ENCODE measurements at regions not wholly inside any gene's neighbourhood (a gene's known extent, or its start where the extent isn't known, plus 50 kb on each side); places are given as distances from the start of the nearest gene placed in this dataset.

GRCh38 chr1:244962130-244962529, 97.8 kb upstream of the HNRNPU start:
- H3K27ac ChIP-seq (ENCODE audit: low read depth) = no peak overlapping the region
- no peak overlapping the region for H3K27ac Mint-ChIP-seq
- H2AFZ ChIP-seq = no peak overlapping the region
- H3K4me3 ChIP-seq = no peak overlapping the region
- peaks cover 4% of the 10 kb centered on the region; the same call in 1 of the 2 replicates for H3K4me1 ChIP-seq (ENCODE audit: insufficient read depth)
- H3K4me2 ChIP-seq = no peak overlapping the region
- no peak for TF ChIP-seq NANOG (IDR thresholded peaks at IDR 0.05; ENCODE audit: borderline replicate concordance)
- TF ChIP-seq EZH2 (IDR thresholded peaks at IDR 0.05; ENCODE audit: low read depth, unreplicated experiment) = no peak
- no peak for TF ChIP-seq ZNF114 (CRISPR knock-in tag; IDR thresholded peaks at IDR 0.05)
- no peak for TF ChIP-seq ETS1 (IDR thresholded peaks at IDR 0.05)
- TF ChIP-seq POLR2AphosphoS5 (IDR thresholded peaks at IDR 0.05; ENCODE audit: low read depth) = no peak
- TF ChIP-seq ZNF462 (CRISPR knock-in tag; IDR thresholded peaks at IDR 0.05) = no peak
- no peak for TF ChIP-seq CTCF (conservative IDR thresholded peaks at IDR 0.05; ENCODE audit: low read depth in 2 of 2)
- TF ChIP-seq REST (IDR thresholded peaks at IDR 0.05; ENCODE audit: unreplicated experiment) = no peak
- no peak for TF ChIP-seq JUNB (IDR thresholded peaks at IDR 0.05; ENCODE audit: unreplicated experiment)
- TF ChIP-seq EZH2phosphoT487 (IDR thresholded peaks at IDR 0.05; ENCODE audit: unreplicated experiment) = no peak
- TF ChIP-seq ZNF331 (CRISPR knock-in tag; IDR thresholded peaks at IDR 0.05; ENCODE audit: low read depth) = no peak
- no peak for TF ChIP-seq STAT1 (IDR thresholded peaks at IDR 0.05; ENCODE audit: unreplicated experiment)
- TF ChIP-seq CREB1 (CRISPR knock-in tag; IDR thresholded peaks at IDR 0.05; ENCODE audit: low read depth) = no peak
- peaks cover 17% of the 10 kb centered on the region for H3K4me1 Mint-ChIP-seq
- H3F3A ChIP-seq (replicated peaks; ENCODE audit: low read depth) = no peaks in the 10 kb centered on the region
- no peaks in the 10 kb centered on the region for H3K9me2 ChIP-seq (ENCODE audit: insufficient read depth)
- DNase-seq (ENCODE audit: low spot score) (no peak), ATAC-seq (no peak)
- H3K36me3 ChIP-seq (ENCODE audit: insufficient read depth) = no peaks in the 10 kb centered on the region
- no peaks in the 10 kb centered on the region for H3K36me3 Mint-ChIP-seq (ENCODE audit: low read depth)
- H3K4me3 Mint-ChIP-seq = no peak overlapping the region
- no peaks in the 10 kb centered on the region for H3K79me2 ChIP-seq (replicated peaks; ENCODE audit: insufficient read depth)
- H3K27me3 ChIP-seq (ENCODE audit: insufficient read depth) = no peaks in the 10 kb centered on the region
- H3K9me3 Mint-ChIP-seq = no peaks in the 10 kb centered on the region
- no peaks in the 10 kb centered on the region for H3K27me3 Mint-ChIP-seq (ENCODE audit: insufficient read depth, low read depth, poor library complexity)
- H4K20me1 ChIP-seq (replicated peaks; ENCODE audit: insufficient read depth) = no peaks in the 10 kb centered on the region
